Left cardiac atrium (tissue), 4 donors: ENCODE measurements at regions not wholly inside any gene's neighbourhood (a gene's known extent, or its start where the extent isn't known, plus 50 kb on each side); places are given as distances from the start of the nearest gene placed in this dataset.

Source experiments
- ATAC-seq, 2 donors: fragments of 200-7000 bp; cut with Tn5 transposase; one replicate each; pipeline ENCODE4 v1.9.1; 2020; ENCODE audit warnings: mild to moderate bottlenecking in 2 of 2, moderate library complexity in 2 of 2
- DNase-seq: peaks from one replicate; pipeline ENCODE4 v3.0.0-alpha.2; 2020
- intact Hi-C, 2 donors: fragments of 100-400 bp; cut with DNase I; formaldehyde crosslinking; loops; one replicate each; pipeline versions ENCODE4 v1.14.1 to v1.15.1; 2022 to 2023
- donor health status: DM: no; HTN: yes; CAD: no.
- donor health status: DM: no; HTN: yes; CAD: no; lungs with severe emphysema.
- donor health status: DM: yes; HTN: yes; CAD: no.
- donor health status: Dilated cardiomyopathy.

- DNase-seq (no peak), ATAC-seq (no peak)
- intact Hi-C loops: no loop called here
Measured at GRCh38 chr1:78388275-78388674, 102.5 kb upstream of the PTGFR start.

DNA sequence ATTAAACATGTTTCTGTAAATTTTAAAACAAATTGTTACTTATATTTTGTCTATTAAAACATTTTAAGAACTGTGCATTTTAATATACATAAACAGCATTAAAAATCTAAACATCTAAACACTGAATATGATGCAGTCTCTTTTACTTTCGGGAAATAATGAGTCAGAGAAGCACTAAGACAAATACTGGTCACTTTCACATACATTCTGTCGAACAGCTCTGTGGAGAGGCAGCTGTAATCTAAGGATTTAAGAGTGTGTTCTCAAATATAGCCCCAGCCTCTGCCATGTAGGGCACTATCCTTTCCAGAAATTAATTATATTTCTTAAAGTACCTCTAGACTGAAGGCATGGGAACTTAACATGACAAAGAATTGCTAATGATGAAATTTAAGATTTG is 89.6 kb upstream of the PTGFR start:
- DNase-seq (no peak), ATAC-seq (no peak)
- intact Hi-C loops: no loop called here

GRCh38 chr1:78408192-78408591 is 82.6 kb upstream of the PTGFR start:
- peak in 1 of 2 donors; percentile 59 for ATAC-seq
- intact Hi-C loops: no loop called here

DNA sequence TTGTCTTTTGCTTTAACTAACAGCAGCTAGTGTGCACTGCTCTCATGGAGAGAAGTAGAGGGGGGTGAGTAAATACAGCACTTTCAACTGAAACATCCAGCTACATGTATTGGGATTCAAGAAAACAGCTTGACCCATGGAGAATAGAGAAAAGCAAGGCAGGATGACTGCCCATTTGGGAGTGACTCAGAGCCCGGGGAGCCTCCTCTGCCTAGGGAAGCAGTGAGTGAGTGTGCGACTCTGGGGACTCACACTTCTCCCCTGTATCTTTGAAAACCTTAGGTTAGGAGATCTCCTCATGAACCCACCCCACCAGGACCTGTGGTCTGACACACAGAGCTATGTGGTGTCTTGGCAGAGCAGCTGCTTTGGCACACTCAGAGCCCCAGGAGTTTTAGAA is 82.0 kb upstream of the PTGFR start:
- intact Hi-C loops: no loop called here
- peak in 1 of 2 donors; percentile 51 for ATAC-seq
- DNase-seq: no peak

More at GRCh38 chr1:78408192-78408591, 82.6 kb upstream of the PTGFR start:
- no peak for DNase-seq

- intact Hi-C loops: no loop called here
- no peak for DNase-seq
- no peak for ATAC-seq
Measured at GRCh38 chr1:78410643-78411042, 80.1 kb upstream of the PTGFR start.

DNA sequence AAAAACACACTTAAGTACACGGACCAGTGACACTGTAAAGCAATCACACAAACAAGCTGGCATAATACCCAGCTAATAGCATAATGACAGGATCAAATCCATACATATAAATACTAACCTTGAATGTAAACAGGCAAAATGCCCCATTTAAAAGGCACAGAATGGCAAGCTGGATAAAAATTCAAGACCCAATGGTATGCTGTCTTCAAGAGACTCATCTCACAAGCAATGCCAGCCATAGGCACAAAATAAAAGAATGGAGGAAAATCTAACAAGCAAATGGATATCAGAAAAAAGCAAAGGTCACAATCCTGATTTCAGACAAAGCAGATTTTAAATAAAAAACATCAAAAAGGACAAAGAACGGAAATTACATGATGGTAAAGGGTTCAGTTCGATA is 79.1 kb upstream of the PTGFR start:
- DNase-seq (no peak), ATAC-seq (no peak)
- intact Hi-C loops: no loop called here

- intact Hi-C loops: no loop called here
- no peak for ATAC-seq
- DNase-seq: no peak
Measured at GRCh38 chr1:78415165-78415564, 75.6 kb upstream of the PTGFR start.

DNA sequence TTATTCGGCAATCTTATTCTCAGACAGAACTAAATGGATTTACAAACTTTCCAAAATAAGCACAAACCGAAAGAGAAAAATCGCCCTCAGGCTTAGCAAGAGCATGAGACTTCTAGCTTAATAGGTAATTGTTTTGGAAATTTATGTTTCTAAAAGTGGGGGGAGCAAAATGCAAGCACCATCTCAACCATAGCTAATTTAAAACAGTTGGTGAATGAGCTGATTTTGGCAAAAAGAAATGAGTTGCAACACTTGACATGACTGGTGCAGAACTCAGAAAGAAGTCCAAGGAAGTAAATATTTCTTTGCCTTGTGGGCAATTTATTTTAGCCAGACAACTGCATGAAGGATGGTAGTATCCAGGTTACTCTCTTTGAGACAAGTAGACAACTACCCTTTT is 71.5 kb upstream of the PTGFR start:
- ATAC-seq (no peak), DNase-seq (no peak)
- intact Hi-C loops: no loop called here

DNA sequence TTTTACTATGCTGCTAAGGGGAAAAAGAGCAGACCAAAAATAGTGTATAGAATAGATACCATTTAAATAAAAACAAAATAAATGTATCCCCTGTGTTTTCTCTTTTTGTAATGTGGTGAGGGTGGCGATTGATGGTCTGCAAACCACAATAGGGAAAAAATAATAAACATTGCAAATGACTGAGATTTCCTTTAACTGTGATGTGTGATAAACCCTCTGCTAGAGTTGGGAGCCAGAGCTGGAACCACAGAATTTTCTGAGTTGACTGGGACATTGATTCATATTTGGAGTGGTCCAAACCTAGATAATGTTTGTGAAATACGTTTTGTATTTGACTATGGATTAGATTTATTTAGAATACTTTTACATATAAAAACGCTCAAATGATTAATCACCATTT is 70.6 kb upstream of the PTGFR start:
- no peak for ATAC-seq
- intact Hi-C loops: no loop called here
- no peak for DNase-seq

- DNase-seq (no peak), ATAC-seq (no peak)
- intact Hi-C loops: no loop called here
Measured at GRCh38 chr1:78420688-78421087, 70.1 kb upstream of the PTGFR start.

GRCh38 chr1:78424720-78425119 is 66.1 kb upstream of the PTGFR start:
- DNase-seq (no peak), ATAC-seq (no peak)
- intact Hi-C loops: no loop called here

DNA sequence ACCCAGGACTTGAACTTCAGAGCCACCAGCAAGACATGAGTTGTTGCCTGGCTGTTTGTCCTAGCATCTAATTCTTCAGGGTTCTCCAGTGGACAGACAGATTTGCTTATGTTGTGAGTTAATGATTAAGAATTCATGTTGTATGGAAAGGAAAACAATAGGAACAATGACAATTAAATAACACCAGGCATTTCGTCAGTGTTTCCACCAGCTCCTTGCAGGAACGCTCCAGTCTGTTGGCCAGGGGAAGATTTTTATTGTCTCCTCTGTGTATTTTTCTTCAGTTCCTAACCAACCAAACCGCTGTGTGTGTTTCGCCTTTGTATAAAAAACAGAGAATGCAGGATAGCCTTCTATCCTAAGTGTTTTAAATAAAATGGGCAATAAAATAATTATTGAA is 64.4 kb upstream of the PTGFR start:
- intact Hi-C loops: no loop called here

GRCh38 chr1:78427506-78427905 is 63.3 kb upstream of the PTGFR start:
- intact Hi-C loops: no loop called here
- DNase-seq (no peak), ATAC-seq (no peak)

More for the DNA sequence above, 64.4 kb upstream of the PTGFR start:
- ATAC-seq (no peak), DNase-seq (no peak)

- no peak for DNase-seq
- intact Hi-C loops: no loop called here
- ATAC-seq: no peak
Measured at GRCh38 chr1:78432016-78432415, 58.8 kb upstream of the PTGFR start.

- ATAC-seq (no peak), DNase-seq (no peak)
- intact Hi-C loops: no loop called here
Measured at GRCh38 chr1:78434351-78434750, 56.4 kb upstream of the PTGFR start.

DNA sequence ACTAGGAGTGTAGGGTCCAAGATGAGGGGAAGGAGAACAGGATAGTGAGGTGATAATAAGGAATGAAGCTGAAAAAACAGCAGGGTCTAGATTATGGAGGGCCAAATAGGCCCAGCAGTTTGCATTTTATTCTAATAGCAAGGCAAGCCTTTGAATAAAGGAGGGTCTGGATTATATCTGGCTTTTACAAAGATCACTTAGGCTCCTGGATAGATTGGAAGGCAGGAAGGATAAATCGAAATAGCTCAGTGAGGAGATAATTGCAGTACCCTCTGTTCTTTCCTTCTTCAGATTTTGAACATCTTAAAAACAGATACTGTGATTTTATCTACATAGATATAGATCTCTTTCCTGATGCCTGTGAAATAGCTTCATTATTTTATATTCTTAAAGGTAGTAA is 53.8 kb upstream of the PTGFR start:
- ATAC-seq: no peak
- intact Hi-C loops: no loop called here
- DNase-seq: no peak

DNA sequence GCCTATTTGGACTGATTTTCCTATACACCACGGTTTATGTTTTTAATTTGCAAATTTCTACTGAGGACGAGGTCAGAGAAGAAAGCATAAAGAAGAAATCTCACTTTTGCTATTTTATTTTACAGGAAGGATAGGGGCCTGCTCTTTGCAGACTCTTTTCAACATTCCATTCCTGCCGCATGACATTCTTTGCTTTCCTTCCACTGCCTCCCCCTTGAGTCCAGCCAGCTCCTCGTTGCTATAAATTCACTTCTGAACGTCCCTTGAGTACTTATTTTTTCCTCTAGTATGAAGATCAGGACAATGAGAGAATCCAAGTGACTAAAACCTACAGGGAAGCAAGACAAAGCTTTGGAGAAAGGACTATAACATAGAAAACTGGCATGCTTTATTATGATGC is 53.4 kb upstream of the PTGFR start:
- intact Hi-C loops: no loop called here
- DNase-seq (no peak), ATAC-seq (no peak)

DNA sequence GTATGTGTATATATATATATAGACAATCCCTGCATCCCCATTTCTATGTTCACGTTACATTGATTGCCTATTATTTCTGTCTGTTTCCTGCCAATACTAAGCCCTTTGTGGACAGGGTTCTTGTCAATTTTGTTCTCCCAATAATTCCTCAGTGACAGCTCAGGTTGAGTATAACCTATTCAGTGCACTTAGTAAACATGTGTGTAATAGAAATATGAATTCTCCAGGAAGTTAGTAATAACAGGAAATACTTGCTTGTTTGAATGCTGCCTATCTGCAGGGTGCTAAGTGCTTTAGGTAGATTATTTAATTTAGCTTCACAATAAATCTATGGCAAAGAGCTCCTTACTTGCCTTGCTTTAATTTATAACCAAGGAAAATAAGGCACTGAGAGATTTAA is 52.8 kb upstream of the PTGFR start:
- intact Hi-C loops: no loop called here
- ATAC-seq: no peak
- DNase-seq: no peak

DNA sequence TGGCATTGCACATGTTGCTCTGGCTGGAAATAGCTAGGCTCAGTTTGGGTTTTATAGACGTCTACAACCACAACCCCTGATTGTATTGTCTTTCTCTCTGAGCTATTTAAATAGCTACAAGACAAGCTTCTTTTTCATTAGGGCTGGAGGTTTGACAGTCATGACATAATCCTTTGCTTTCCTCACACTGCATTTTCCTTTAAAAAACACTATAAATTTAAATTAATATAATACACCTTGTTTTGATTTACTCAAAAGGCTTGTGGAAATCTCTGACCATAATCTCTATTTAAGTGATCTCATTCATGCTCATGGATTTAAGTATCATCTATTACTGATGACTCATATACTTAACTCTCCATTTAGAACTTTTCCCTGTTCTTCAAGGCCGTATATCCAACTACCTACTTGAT is 50.4 kb upstream of the PTGFR start:
- intact Hi-C loops: no loop called here
- no peak for DNase-seq
- ATAC-seq: no peak
